Myocyte (in vitro differentiated cells): ENCODE measurements at regions not wholly inside any gene's neighbourhood (a gene's known extent, or its start where the extent isn't known, plus 50 kb on each side); places are given as distances from the start of the nearest gene placed in this dataset.

ENCODE experiments used
- DNase-seq: peaks from one replicate; pipeline ENCODE4 v3.0.0-alpha.2; 2012; ENCODE audit warnings: low read depth

- no peak for DNase-seq
Observed at GRCh38 chr6:130671119-130671518, 156.1 kb upstream of the SMLR1 start.

- DNase-seq, result no peak
Observed at GRCh38 chr6:130671577-130671976, 155.6 kb upstream of the SMLR1 start.

GRCh38 chr6:130672153-130672552 lies 155.1 kb upstream of the SMLR1 start:
- no peak for DNase-seq

GRCh38 chr6:130674604-130675003 lies 152.6 kb upstream of the SMLR1 start:
- DNase-seq, result no peak

- peak; percentile 29 for DNase-seq
Observed at GRCh38 chr6:130675072-130675471, 152.1 kb upstream of the SMLR1 start.

- DNase-seq, result peak; percentile 91
Observed at GRCh38 chr6:130676077-130676772, 151.0 kb upstream of the SMLR1 start.

GRCh38 chr6:130676773-130677144 lies 150.4 kb upstream of the SMLR1 start:
- DNase-seq, result no peak

GRCh38 chr6:130677312-130677711 lies 149.9 kb upstream of the SMLR1 start:
- DNase-seq, result no peak

GRCh38 chr6:130677766-130678165 lies 149.4 kb upstream of the SMLR1 start:
- no peak for DNase-seq

- DNase-seq, result no peak
Observed at GRCh38 chr6:130679684-130680083, 147.5 kb upstream of the SMLR1 start.

- DNase-seq, result no peak
Observed at GRCh38 chr6:130680116-130680515, 147.1 kb upstream of the SMLR1 start.

GRCh38 chr6:130681028-130681427 lies 146.2 kb upstream of the SMLR1 start:
- peak; percentile 63 for DNase-seq

- DNase-seq, result no peak
Observed at GRCh38 chr6:130682066-130682465, 145.1 kb upstream of the SMLR1 start.

GRCh38 chr6:130683761-130684517 lies 143.3 kb upstream of the SMLR1 start:
- DNase-seq, result no peak

- no peak for DNase-seq
Observed at GRCh38 chr6:130692659-130693058, 134.5 kb upstream of the SMLR1 start.

- DNase-seq, result no peak
Observed at GRCh38 chr6:130693944-130694343, 133.3 kb upstream of the SMLR1 start.

- no peak for DNase-seq
Observed at GRCh38 chr6:130694606-130695005, 132.6 kb upstream of the SMLR1 start.

- DNase-seq, result no peak
Observed at GRCh38 chr6:130696806-130697205, 130.4 kb upstream of the SMLR1 start.

GRCh38 chr6:130697271-130697994 lies 129.8 kb upstream of the SMLR1 start:
- DNase-seq, result no peak

GRCh38 chr6:130697995-130698535 lies 129.1 kb upstream of the SMLR1 start:
- DNase-seq, result peak; percentile 71

- DNase-seq, result no peak
Observed at GRCh38 chr6:130699742-130700141, 127.5 kb upstream of the SMLR1 start.

GRCh38 chr6:130700397-130700796 lies 126.8 kb upstream of the SMLR1 start:
- no peak for DNase-seq
